GM06990 (cell line): ENCODE measurements at regions not wholly inside any gene's neighbourhood (a gene's known extent, or its start where the extent isn't known, plus 50 kb on each side); places are given as distances from the start of the nearest gene placed in this dataset.
"Not testable (repeated sequence)": the region's sequence is repeated elsewhere in the genome, so short reads cannot be mapped to it uniquely, and the experiment has no call there.

Experiments
- DNase-seq: peaks from one replicate; pipeline ENCODE4 v3.0.0-alpha.2; 2011; ENCODE audit not compliant: insufficient read length; ENCODE audit errors: extremely low read depth
- H3K27me3 ChIP-seq: replicated peaks from 2 replicates; pipeline ENCODE4 v1.6.0; 2011; ENCODE audit warnings: low read length; ENCODE audit not compliant: control insufficient read depth, insufficient read depth
- H3K36me3 ChIP-seq: 2 replicates; pipeline ENCODE4 v1.5.1; 2011; ENCODE audit warnings: low read length; ENCODE audit not compliant: control insufficient read depth, insufficient read depth
- H3K4me3 ChIP-seq: replicated peaks from 2 replicates; pipeline ENCODE4 v1.5.1; 2011; ENCODE audit warnings: low read depth, mild to moderate bottlenecking, control low read depth, low read length
- TF ChIP-seq, protein P1 (sequence below): IDR thresholded peaks from 2 replicates; pipeline ENCODE4 v1.5.1; 2011; ENCODE audit warnings: low read length, control low read depth, mild to moderate bottlenecking, inconsistent platforms; ENCODE audit not compliant: insufficient read depth, poor library complexity, severe bottlenecking

DNA sequence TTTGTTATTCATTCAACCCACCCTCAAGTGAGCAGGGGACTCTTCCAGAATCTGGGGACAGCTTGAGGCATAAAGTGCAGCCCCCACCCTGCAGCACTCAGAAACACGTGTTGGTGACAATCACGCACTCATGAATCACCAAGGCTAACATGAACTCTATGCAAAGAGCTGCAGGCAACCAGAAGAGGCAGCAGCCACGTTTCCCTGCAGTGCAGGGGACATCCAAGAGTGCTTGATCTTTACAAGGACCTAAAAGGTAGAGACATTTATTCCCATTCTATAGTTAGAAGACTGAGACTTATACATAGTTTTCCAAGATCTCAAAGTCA is 135.2 kb upstream of the GDF10 start:
- no peak for DNase-seq
- H3K36me3 ChIP-seq, result no peaks in the 10 kb centered on the region
- no peak overlapping the region for H3K4me3 ChIP-seq
- no peaks in the 10 kb centered on the region; the same call in 1 of the 2 replicates for H3K27me3 ChIP-seq
- TF ChIP-seq, protein P1, sequence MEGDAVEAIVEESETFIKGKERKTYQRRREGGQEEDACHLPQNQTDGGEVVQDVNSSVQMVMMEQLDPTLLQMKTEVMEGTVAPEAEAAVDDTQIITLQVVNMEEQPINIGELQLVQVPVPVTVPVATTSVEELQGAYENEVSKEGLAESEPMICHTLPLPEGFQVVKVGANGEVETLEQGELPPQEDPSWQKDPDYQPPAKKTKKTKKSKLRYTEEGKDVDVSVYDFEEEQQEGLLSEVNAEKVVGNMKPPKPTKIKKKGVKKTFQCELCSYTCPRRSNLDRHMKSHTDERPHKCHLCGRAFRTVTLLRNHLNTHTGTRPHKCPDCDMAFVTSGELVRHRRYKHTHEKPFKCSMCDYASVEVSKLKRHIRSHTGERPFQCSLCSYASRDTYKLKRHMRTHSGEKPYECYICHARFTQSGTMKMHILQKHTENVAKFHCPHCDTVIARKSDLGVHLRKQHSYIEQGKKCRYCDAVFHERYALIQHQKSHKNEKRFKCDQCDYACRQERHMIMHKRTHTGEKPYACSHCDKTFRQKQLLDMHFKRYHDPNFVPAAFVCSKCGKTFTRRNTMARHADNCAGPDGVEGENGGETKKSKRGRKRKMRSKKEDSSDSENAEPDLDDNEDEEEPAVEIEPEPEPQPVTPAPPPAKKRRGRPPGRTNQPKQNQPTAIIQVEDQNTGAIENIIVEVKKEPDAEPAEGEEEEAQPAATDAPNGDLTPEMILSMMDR, result no peak

DNA sequence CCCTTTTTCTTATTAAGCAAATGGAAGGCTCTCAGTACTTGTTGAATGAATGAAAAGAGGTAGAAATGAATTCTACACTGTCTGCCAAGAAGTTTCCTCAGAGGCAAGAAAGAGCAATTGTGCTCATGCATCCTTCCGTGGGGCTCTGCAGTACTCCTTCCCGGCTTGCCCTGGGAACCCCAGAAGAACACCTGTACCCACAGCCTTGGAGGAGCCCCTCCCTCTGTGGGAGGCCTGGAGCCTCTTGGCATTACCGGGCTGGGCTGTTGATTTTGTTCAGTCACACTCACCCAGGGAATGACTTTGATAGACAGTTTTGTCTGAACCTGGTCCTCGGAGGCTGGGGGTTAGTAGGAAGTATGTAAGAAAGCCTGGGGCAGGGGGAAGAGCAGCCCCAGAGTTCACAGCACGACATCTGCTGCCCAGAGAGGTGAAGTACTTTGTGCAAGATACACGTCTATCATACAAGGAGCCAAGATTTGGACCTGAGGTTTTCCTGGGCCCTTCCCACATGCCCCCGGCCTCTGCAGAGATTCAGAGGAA is 134.8 kb upstream of the GDF10 start:
- TF ChIP-seq, protein P1, result no peak
- Histone ChIP-seq H3K4me3 (no peak overlapping the region), H3K27me3 (no peaks in the 10 kb centered on the region; the same call in 1 of the 2 replicates), H3K36me3 (no peaks in the 10 kb centered on the region)
- no peak for DNase-seq

DNA sequence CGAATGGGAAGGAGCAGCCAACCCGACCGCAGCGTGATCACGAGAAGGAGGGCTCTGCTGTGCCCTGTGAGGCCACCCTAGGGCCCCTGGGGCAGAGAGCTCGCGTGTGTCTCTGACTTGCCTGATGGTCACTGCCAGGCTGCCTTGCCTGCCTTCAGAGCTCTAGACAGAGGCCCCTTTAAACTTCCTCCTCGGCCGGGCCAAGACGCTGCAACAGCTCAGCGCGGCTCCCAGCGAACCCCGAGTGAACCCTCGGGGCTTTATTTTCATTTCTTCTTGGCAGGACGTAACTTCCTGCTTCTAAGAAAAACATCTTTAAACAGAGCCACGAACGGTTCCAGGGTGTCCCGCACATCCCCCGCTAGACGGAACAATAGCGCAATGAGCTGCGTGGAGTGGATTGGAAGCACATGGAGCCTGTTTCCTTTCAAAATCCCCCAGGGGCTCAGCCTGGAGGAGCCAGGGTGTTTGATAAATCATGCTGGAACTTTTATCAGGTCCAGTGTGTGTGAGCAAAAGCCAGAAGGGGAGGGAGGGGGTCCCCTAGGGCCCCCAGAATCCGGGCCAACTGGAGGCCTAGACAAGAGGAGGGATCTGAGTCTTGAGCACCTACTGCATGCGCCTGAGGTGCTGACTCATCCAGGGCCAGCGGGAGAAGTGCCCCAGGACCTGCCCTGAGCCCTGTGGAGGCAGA is 134.1 kb upstream of the GDF10 start:
- no peak overlapping the region for H3K4me3 ChIP-seq
- H3K27me3 ChIP-seq, result no peaks in the 10 kb centered on the region; the same call in 1 of the 2 replicates
- no peaks in the 10 kb centered on the region for H3K36me3 ChIP-seq
- TF ChIP-seq, protein P1, result no peak
- DNase-seq, result no peak

DNA sequence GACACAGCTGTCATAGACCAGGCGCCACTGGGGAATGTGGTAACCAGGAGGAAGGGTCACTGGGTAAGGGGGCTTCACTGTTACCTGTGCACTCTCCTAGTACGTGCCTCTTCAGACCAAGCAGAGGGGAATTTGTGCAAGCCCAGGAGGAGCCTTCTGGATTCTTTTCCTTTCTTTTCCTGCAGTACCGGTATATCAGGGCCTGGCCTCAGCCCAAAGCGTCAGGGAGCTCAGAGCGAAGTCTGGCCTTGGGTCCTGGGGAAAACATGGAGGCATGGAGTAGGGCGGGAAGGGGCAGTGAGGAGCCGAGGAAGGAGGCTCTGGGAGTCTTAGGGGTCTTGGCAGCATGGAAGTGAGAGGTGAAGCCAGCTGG is 133.6 kb upstream of the GDF10 start:
- TF ChIP-seq, protein P1, result no peak
- no peaks in the 10 kb centered on the region; the same call in 1 of the 2 replicates for H3K27me3 ChIP-seq
- no peak for DNase-seq
- H3K36me3 ChIP-seq, result no peaks in the 10 kb centered on the region
- H3K4me3 ChIP-seq, result no peak overlapping the region

DNA sequence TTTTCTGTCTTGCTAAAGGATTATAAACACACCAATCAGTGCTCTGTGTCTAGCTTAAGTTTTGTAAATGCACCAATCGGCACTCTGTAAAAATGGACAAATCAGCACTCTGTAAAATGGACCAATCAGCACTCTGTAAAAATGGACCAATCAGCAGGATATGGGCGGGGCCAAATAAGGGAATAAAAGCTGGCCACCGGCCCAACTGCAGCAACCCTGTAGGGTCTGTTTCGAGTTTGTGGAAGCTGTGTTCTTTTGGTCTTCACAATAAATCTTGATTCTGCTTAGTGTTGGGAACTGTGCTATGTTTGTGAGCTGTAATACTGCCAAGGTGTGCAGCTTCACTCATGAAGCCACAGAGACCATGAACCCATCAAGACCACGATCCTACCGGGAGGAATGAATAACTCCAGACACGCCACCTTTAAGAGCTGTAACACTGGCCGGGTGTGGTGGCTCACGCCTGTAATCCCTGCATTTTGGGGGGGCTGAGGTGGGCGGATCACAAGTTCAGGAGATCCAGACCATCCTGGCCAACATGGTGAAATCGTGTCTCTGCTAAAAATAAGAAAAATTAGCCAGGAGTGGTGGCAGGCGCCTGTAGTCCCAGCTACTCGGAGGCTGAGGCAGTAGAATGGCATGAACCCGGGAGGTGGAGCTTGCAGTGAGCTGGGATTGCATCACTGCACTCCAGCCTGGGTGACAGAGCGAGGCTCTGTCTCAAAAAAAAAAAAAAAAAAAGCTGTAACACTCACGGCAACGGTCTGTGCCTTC is 133.0 kb upstream of the GDF10 start:
- DNase-seq, H3K36me3 ChIP-seq, H3K4me3 ChIP-seq, H3K27me3 ChIP-seq: not testable (repeated sequence)

DNA sequence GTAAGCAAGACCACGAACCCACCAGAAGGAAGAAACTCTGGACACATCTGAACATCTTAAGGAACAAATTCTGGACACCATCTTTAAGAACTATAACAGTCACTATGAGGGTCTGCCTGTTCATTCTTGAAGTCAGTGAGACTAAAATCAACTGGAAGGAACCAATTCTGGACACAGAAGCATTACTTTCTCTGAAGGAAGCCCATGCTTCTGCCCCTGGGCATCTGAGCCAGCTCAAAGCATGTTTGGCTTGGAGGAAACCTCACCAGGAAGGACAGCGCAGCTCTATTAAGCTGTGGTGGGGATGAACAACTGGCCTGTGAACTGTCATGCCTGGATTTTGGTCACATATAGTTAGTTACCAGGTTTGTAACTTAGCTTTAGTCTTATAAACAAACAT is 132.4 kb upstream of the GDF10 start:
- Histone ChIP-seq H3K27me3 (no peaks in the 10 kb centered on the region; the same call in 1 of the 2 replicates), H3K4me3 (no peak overlapping the region), H3K36me3 (no peaks in the 10 kb centered on the region)
- TF ChIP-seq, protein P1, result no peak
- DNase-seq, result no peak
